Hindlimb muscle (tissue), 1 donor: ENCODE measurements at regions not wholly inside any gene's neighbourhood (a gene's known extent, or its start where the extent isn't known, plus 50 kb on each side); places are given as distances from the start of the nearest gene placed in this dataset.

ENCODE experiments used
- DNase-seq: peaks from one replicate; pipeline ENCODE4 v3.0.0-alpha.2; 2013

DNA sequence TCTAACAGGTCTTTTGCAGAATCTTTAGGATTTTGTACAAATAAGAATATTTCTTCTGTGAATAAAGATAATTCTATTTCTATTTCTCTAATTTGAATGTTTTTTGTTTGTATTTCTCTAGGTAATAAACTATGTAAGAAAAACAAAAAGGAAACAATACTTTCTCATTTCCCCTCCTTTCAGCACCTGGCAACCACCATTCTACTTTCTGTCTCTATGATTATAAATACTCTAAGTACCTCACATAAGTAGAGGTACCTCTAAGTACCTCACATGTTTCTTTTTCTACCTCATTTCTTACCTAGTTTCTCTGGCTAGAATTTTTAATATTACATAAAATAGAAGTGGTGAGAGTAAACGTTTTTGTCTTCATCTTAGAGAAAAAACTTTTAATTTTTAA lies 550.0 kb downstream of the EPHA5 start:
- DNase-seq: no peak

DNA sequence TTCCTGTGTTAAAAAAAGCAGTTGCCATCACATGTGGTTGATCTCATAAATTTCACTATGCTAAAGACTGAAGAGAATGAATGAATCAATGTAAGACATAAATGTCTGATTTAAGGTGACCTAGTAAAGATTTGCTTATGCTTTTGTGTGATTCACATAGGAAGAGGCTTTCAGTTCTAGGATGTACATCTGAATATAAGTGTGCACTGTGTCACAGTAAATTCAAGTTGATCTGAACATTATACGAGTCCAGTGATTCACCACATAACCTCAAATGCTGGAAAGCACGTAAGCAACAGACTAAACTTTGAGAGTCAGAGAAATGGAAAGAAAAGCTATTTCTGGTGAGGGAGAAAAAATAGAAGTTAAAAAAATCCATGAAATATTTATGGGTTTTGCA lies 567.9 kb downstream of the EPHA5 start:
- DNase-seq: no peak

DNA sequence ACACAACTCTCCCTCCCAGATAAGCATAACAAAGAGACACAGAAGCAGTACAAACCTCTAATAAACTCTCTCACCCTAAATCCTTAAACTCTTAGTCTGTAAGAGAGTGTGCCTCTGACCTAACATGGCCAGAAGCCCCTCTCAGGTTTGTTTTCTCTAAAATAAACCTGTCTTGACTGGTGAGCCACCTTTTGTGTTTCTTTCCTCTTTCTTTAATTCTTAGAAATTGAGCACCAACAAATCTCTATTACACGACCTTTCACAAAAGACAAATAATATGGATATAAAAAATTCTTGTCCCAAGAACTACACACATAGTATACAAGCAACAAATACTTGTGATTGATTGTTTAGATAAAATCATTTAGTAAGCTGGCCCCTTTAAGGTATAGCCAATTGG lies 573.7 kb downstream of the EPHA5 start:
- DNase-seq: no peak

DNA sequence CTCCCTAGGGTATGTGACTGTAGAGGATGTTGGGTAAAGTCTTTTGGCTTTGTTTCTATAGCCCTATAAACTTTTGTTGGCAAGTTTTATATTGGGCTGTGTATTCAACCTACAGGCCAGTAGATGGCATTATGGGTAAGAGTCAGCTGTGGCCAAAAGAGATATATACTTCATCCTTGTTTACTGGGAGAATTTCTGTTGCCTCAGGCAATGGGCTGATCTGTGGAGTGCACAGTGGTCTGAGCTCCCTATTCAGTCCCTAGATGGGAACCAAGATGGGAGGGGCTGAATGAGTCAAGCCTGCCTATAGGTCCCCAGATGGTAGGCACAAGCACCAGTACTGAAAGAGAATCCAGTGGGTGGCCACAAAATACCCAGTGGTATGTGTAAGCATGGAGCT lies 580.6 kb downstream of the EPHA5 start:
- DNase-seq: no peak

DNA sequence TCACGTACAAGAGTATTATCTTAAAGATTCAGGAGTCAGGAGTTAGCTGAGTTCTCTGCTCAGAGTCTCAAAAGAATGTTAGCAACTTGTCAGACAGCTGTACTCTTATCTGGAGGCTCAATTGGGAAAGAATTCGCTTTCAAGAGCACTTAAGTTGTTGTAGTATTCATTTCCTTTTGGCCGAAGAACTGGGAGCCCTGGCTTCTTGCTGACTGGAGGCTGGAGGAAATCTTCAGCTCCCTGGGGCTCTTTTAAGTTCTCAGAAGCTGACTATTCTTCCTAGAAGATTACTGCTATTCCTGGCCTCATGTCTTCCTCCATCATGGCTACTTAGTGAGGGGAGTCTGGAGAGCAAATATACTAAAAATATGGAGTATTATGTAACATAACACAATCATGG lies 587.2 kb downstream of the EPHA5 start:
- DNase-seq: no peak

DNA sequence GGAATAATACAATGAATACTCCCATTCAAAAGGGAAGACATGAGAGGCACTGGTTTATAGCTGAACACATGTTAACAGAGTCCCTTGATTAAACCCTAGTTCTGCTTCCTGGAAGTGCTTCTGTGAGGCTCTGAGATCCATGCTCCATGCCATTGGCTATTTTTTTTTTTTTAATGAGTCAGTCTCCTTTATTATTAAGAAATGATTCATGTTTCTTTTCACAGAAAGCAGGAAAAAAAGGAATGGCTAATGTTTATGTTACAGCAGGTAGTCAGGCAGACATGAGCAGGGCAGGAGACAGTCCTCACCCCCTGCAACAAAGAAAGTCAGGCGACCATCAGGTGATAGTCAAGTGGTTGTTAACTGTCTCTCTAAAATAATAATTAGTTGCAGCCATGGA lies 598.7 kb downstream of the EPHA5 start:
- DNase-seq: no peak

DNA sequence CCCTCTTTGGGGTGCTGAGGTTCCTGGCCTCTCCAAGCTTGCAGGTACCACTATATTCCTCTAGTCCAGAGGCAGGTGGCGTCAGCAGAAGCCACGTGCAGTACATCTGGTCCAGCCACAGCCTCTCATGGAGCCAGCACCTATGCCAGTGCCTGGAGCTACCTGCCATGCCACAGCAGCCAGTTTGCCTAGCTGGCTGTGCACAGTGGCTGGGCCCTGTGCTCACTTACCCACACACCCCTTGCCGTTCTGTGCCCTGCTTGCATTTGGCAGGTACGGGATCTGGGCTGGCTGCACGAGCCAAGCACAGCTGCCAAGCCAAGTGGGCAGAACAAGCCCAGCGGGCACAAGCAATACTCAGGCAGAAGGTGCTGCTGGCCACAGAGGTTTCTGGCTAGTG lies 601.1 kb downstream of the EPHA5 start:
- no peak for DNase-seq

DNA sequence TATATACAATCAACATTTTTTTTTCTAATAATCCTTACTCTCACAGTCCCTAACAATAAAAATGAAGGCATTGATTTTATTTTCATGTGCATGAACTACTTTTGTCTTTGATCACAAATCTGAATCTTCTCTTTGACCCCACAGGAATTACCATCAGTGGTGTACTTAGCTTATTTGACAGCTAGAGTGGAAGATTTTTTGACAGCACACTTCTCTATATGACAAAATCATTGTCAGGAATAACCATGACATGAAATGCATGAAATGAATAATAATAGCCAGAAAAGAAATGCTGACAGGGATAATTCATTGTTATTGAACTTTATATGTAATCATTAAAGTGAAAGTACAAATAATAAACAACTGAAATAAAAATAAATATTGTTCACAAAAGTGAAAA lies 604.2 kb downstream of the EPHA5 start:
- DNase-seq: no peak

DNA sequence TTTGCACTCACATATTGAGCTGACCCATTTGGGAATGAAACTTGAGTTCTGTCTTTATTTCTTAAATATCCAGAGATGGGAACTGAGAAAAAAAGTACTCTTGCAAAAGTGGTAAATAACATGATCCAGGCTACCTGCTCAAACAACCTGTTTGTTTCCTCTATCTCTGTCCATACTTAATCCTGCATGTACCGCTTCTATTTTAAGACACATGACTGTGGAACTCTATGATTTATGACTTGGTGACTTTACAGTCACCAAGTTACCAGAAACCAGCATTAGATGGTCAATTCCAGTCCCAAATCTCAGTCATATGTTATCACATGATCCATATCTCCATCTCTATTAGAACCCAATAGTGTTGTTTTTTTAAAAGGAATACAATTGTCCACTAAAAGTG lies 606.7 kb downstream of the EPHA5 start:
- DNase-seq: no peak

DNA sequence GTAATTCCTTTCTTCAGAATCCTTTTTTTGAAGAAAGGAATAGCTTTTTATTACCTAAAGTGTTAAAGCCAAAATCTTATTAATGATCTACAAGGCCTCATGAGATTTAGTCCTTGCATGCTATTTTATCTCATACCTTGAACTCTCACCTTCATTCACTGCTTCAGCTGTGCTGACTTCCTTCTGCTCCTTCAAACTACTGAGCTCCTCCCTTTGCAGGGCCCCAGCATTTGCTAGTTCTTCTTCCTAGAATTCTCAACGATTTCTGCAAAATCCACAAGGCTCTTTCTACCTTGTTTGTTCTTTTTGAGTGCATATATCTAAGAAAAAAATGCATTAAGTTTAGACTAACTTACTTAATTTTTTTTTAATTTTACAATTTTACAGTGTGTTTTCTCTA lies 619.5 kb downstream of the EPHA5 start:
- DNase-seq: no peak

DNA sequence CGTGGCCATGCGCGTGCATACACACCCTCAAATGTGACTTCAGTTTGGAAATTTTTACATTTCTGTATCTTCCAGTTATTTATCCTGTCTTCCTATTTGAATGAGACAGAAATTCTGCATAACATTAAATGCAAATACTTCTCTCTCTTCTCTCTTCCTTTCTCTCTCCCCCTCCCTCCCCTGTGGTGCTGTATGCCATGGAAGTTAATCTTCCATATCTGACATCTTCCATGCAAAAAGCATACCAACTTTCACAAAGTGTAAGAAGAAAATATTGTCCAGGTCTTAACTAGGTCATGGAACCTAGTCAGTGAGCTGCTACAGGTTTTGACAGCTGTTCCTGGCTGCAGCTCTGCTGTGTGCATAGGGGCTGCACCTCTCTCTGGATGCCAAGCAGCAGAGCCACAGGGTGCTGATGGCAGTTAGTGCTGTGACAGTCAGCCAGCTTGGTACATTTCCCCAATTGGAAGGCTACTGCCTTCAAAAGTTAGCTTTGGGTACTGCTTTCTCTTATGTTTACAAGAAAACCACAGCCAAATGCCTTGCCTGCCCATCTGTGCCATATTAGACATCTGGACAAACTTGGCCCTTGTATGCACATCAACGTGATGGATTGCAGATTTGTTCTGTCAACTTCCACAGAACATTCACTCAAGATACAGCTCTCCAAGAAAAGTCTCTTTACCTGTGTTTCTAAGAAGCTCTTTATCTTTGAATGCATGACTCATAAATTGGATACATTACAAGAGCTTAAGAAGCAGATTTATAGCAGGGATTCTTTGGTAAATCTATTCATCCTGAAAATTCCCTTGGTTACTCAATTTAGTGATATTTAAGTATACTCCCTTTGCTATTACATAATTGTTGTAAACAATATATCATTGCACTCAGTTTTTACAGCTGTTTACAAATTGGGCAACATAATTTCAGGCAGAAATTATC lies 623.8 kb downstream of the EPHA5 start:
- no peak for DNase-seq

DNA sequence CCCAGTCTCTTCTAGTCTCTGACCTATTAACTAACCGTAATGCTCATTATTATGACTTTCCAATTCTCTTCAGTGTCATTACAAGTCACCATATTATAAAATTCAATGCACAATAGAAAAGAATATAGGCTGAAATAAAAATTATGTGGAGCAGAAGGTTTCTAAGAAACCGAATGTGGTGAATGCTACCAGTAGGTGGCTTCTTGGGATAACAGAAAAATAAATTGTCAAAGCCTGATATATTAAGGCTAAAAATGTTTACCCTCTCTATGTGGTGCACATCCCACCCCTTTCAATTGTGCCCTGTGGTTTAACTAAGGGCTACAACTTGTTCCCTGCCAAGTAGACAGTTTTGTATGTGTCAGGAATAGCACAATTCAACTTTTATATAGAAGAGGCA lies 624.6 kb upstream of the TECRL start:
- no peak for DNase-seq

DNA sequence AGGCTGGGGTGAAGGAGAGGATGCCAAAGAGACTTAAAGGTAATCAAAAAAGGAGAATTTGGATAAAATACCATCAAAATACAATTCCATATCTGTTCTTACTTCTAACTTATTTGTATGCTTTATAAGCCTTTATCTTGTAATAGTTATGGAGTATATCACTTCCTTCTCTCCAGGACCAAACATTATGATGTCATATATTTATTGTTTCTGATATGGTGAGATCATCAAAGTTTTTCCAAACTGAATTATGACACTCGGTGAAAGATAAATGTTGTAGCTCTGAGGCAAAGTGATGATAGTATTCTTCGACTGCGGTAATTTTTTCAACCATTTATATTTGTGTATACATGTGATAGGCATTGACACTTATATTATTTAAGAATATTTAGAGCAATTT lies 619.3 kb upstream of the TECRL start:
- no peak for DNase-seq

DNA sequence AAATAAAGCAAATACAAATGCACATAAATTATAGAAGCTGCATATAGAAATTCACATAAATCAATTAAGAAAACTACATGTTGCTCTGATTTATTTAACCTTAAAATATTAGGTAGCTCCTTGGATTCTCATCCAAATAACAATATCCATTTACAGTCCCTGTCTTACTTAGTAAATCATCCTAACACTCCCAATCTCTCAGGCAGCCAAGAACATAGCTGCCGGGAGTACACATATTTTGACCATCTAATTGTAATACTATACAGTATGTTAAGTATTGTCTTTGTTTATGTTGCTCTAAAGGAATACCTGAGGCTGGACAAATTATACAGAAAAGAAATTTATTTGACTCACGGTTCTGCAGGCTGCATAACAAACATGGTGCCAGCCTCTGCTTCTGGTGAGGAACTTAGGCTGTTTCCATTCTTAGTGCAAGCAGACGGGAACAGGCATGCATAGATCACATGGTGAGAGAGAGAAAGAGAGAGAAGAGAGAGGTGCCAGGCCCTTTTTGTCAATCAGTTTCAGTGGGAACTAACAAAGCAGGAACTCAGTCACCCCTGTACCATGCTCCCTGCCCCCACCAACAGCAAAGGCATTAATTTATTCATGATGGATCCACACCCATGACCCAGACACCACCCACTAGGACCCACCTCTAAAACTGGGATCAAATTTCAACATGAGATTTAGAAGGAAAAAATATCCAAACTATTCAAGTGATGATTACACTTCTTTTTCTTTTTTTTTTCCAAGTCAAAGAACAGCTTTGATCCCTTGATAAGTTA lies 614.8 kb upstream of the TECRL start:
- no peak for DNase-seq

DNA sequence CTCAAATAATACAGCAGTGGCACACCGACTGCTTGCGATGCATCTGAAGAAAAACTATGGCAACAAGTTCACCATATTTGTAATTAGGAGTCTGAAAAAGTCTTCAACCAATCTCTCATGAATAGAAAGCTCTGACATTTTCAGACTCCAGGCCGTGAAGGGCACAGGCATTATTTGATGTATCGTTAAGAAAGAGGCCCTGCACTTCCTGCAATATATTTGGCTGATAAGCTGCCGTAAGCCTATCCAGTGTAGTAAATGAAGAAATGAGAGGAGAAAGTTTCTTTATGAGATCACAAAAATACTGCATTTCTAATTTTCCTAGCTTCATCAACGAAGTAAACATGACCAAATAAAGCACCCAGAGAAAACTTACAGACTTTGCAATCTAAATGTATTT lies 613.8 kb upstream of the TECRL start:
- DNase-seq: no peak

DNA sequence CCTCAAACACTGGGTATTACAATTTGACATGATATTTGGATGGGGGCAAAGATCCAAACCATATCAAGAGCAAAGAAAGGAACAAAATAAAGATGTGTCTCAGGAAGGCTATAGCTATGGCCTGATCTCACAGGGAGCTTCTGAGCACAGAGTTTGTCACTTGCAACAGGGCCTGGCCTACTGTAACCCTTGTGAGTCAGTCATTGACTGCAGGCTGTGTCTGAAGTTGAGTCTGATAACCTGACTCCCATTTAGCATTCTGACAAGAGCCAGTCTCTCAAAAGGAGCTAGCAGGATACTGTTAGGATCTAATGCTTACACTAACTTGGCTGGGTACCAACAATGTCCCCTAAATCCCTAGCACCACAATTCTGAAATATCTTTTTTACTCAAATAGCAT lies 612.5 kb upstream of the TECRL start:
- DNase-seq: no peak

DNA sequence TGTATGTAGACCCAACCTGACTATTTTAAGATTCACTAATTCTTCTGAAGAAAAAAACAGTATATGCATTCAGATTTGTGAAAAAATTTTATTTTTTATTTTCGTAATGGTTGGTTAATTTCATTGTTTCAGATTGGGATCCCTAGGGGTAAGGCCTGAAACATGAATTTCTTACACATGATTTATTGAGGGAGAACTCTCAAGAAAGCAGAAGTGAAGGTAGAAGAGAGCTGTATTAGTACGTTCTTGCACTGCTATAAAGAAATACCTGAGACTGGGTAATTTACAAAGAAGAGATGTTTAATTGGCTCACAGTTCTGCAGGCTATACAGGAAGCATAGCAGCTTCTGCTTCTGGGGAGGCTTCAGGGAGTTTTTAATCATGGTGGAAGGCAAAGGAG lies 611.9 kb upstream of the TECRL start:
- DNase-seq: no peak

DNA sequence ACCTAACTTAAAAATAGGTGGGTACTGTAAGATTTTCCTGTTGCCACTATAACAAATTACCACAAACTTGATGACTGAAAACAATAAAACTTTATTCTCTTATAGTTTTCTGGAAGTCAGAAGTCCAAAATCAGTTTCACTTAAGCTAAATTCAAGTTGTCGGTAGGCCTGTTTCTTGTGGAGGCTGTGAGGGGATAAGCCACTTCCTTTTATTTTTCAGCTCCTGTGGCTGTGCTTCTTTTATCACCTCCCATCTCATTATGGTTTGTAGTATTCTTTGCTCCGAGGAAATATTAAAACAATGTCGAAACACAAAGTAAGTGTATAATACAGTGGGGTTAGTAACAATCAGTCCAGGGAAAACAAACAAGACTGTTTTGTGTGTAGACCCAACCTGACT lies 610.5 kb upstream of the TECRL start:
- no peak for DNase-seq

DNA sequence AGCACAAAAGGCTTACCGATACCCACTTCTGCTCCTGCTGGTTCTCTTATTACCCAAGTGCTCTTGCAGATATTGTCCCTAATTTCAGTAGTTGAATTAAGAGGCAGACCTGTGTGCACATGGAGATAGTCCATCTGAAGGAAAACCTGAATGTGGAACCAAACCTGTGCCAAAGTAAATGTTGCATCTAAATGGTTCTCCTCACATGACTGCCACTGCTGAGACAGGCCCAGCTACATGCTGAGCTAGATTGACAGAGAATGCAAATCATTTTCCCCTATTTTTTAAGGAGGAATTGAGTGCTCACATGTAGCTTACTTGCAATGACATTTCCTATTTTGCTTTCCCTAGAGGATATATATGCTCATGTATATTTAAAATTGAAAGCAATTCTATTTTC lies 609.1 kb upstream of the TECRL start:
- no peak for DNase-seq

DNA sequence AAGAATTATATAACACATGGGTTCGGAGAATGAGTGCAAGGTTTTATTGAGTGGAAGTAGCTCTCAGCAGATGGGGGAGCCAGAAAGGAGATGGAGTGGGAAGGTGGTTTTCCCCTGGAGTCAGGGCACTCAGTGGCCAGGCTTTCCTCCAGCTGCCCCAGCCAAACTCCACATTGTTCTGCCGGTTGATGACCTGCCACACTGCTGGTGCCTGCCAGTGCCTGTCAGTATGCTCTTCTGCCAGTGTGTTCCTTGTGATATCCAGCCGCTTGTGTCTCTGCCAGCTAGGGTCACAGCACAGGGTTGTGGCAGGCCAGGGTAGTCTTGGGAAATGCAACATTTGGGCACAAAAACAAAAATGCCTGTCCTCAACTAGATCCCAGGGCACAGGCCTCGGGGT lies 604.8 kb upstream of the TECRL start:
- DNase-seq: no peak

DNA sequence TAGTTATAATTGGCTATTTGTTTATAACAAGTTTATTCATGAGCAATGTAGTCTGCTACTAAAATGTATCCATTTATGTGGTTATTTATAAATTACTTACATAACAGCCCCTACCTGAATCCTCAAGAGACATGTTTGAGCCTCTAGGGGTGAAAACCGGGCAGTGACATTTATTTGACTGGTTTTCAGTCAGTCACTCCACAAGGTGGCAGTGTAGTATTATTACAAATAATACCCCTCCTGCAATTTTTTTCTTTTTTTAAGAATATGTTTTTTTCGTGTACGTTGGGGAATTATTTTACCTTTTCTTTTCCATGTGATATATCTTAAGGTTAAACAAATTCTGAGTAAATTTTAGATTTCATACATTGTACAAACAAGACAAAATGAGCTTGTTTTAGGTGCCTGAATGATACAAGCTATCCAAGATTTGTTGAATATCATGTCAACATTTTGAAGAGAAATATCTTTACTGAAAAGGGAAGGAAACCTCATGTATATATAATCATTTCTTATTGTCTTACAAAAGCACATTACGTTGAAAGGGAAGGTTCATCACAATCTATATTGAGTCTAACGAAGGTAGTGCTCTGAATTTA lies 598.7 kb upstream of the TECRL start:
- DNase-seq: no peak

DNA sequence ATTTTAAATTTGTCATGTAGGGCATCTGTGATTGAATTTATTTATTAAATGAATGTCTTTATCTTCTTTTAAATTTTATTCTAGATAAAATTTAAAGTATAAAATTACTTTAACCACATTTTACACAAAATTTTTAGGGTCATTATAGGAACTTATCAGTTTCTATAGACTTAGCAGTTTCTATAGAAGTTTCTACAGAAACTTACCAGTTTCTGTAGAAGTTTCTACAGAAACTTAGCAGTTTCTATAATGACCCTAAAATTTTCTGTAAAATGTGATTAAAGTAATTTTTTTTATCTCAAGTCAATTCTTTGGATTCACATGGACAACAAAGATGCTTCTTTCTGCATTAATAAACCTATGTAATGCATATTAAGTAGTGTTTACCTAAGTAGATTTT lies 565.9 kb upstream of the TECRL start:
- DNase-seq: no peak

DNA sequence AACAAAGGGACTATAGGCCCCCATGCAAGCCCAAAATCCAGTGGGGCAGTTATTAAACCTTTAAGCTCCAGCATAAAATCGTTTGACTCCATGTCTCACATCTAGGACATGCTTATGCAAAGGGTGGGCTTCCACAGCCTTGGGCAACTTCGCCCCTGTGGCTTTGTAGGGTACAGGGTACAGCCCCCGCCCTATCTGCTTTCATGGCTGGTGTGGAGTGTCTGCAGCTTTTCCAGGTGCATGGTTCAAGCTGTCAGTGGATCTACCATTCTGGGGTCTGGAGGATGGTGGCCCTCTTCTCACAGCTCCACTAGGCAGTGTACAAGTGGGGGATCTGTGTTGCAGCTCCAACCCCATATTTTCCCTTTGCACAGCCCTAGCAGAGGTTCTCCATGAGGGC lies 559.8 kb upstream of the TECRL start:
- no peak for DNase-seq

DNA sequence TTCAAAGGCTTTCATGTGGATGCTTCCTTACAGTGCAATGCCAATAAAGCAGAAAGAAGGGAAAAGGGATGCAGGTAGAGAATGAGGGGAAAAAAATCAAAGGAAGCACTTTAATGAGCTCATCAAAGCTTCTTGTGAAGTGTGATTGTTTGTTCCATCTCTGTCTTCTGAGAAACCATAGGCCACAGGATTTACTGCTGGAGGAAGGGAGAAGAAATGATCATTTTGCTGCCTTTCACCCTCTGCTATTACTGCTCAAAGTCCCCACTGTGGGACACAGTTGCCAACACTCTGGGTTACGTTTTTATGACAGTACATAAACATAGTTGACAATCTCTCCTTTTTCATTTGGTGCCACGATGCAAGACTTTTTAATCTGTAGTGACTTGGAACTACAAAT lies 558.0 kb upstream of the TECRL start:
- DNase-seq: no peak
